Small intestine (tissue), 7 donors: ENCODE measurements at regions not wholly inside any gene's neighbourhood (a gene's known extent, or its start where the extent isn't known, plus 50 kb on each side); places are given as distances from the start of the nearest gene placed in this dataset.

Experiments
- DNase-seq, 2 donors: peaks; one replicate each; pipeline versions ENCODE4 v3.0.0 to v3.0.0-alpha.2; 2013
- FAIRE-seq: peaks from 2 replicates; lab custom pipeline; 2012; peaks lifted over from hg19 to GRCh38; lab: Jason Lieb, UNC
- H3K27ac ChIP-seq, 3 donors: one replicate each; pipeline ENCODE4 v1.5.1; 2013; ENCODE audit warnings: low read length in 2 of 3, mild to moderate bottlenecking in 2 of 3, control low read depth in 1 of 3, inconsistent platforms in 1 of 3, low read depth in 1 of 3, moderate library complexity in 1 of 3
- H3K27me3 ChIP-seq, 3 donors: one replicate each; pipeline ENCODE4 v1.6.1; 2013; ENCODE audit warnings: low read length in 3 of 3, inconsistent platforms in 1 of 3; ENCODE audit not compliant: control insufficient read depth in 3 of 3, insufficient read depth in 3 of 3
- H3K36me3 ChIP-seq, 3 donors: one replicate each; pipeline ENCODE4 v1.6.1; 2013; ENCODE audit warnings: low read length in 3 of 3, inconsistent platforms in 1 of 3, low read depth in 1 of 3, mild to moderate bottlenecking in 1 of 3, moderate library complexity in 1 of 3; ENCODE audit not compliant: control insufficient read depth in 3 of 3, insufficient read depth in 2 of 3
- H3K4me1 ChIP-seq, 3 donors: one replicate each; pipeline ENCODE4 v1.6.1; 2013; ENCODE audit warnings: low read length in 2 of 3, inconsistent platforms in 1 of 3, low read depth in 1 of 3, mild to moderate bottlenecking in 1 of 3, moderate library complexity in 1 of 3; ENCODE audit not compliant: control insufficient read depth in 3 of 3, insufficient read depth in 2 of 3
- H3K4me3 ChIP-seq, 3 donors: one replicate each; pipeline ENCODE4 v1.5.1; 2013; ENCODE audit warnings: low read length in 3 of 3, control low read depth in 1 of 3, inconsistent platforms in 1 of 3, low read depth in 1 of 3, mild to moderate bottlenecking in 1 of 3, moderate library complexity in 1 of 3
- H3K9me3 ChIP-seq, 2 donors: one replicate each; pipeline ENCODE4 v1.6.1; 2013; ENCODE audit warnings: low read depth in 1 of 2, low read length in 1 of 2; ENCODE audit not compliant: control insufficient read depth in 2 of 2, insufficient read depth in 1 of 2
- WGBS, 3 donors: extraction: QIAGEN DNeasy Blood & Tissue Kit; methylation state at CpG; one replicate each; pipeline ENCODE4 v1.1.7; 2013; 5-methylcytosine and 5-hydroxymethylcytosine counted together
- donor health status: healthy with polysubstance abuse.
- donor health status: control.
- donor health status: control.
- donor health status: Bipolar disorder and iron deficiency.
- donor health status: healthy.

DNA sequence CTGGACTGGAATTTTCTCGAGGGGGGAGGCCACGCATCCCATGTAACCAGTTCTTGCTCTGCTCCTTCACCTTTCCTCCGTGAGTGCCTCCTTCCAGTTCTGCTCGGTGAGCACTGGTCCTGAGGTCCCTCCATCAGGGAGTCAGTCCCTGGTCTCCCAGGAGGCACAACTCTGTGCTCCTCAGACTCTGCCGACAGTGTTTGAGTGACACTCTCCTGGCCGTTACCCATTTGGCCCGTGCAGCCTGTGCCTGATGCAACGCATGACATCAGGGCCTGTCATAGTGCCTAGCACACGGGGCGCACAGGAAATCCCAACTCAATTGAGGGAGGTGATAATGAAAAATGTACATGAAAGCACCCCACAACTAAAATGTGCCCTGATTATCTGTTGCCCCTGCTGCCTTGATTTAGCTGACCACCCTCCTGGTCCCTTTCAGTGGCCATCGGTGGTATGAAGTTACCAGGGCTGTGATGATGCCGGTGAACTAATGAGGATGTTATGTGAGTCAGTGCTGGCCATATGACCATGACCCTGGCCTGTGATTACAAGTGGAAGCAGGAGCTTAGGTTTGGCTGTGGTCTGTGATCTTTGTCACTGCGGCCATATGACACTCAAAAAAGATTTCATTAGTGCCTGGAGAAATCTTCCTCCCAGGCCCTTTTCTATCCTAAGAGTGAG is 144.6 kb downstream of the TDRD15 start:
- H3K4me1 ChIP-seq, result peaks cover 3 to 20% (median 5%) of the 10 kb centered on the region in 3 donors
- H3K4me3 ChIP-seq, result no peak overlapping the region
- 90 to 92% (median 92%) methylated on average over 13 of the region's 13 CpGs for WGBS, 3 donors
- H3K27me3 ChIP-seq, result no peaks in the 10 kb centered on the region
- no peaks in the 10 kb centered on the region for H3K36me3 ChIP-seq
- H3K9me3 ChIP-seq, result no peaks in the 10 kb centered on the region
- H3K27ac ChIP-seq, result no peak overlapping the region
- DNase-seq (no peak), FAIRE-seq (no peak)

GRCh38 chr2:21268878-21269224 is 145.1 kb downstream of the TDRD15 start:
- FAIRE-seq (no peak), DNase-seq (no peak)
- Histone ChIP-seq H3K27ac (no peak overlapping the region), H3K4me1 (peaks cover 3 to 20% (median 5%) of the 10 kb centered on the region in 3 donors), H3K4me3 (no peak overlapping the region), H3K9me3 (no peaks in the 10 kb centered on the region), H3K36me3 (no peaks in the 10 kb centered on the region), H3K27me3 (no peaks in the 10 kb centered on the region)
- WGBS, 3 donors, result 53 to 73% (median 72%) methylated on average over 7 of the region's 7 CpGs

DNA sequence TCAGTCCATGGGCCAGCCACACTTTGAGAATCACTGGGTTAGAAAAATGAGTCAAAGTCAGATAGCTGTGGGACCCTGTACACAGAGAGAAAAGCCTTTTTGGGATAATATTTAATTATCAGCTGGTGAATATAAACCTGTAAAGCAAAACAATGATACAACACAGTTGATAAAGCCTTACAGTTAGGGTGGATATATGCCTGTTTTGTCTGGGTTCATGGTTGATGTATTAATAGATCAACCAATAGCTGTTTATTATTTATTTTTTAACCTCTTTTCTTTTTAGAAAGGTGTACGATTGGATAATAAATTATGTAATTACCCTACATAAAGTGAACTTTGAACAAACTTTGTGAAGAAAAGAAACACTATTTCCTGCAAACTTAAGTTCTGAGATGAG is 145.6 kb downstream of the TDRD15 start:
- no peaks in the 10 kb centered on the region for H3K27me3 ChIP-seq
- H3K27ac ChIP-seq, result no peak overlapping the region
- FAIRE-seq (no peak), DNase-seq (no peak)
- H3K36me3 ChIP-seq, result no peaks in the 10 kb centered on the region
- no peak overlapping the region for H3K4me3 ChIP-seq
- H3K9me3 ChIP-seq, result no peaks in the 10 kb centered on the region
- peaks cover 3 to 20% (median 5%) of the 10 kb centered on the region in 3 donors for H3K4me1 ChIP-seq
- WGBS, 3 donors, result 5 to 49% (median 10%) methylated on average over 1 of the region's 1 CpG

DNA sequence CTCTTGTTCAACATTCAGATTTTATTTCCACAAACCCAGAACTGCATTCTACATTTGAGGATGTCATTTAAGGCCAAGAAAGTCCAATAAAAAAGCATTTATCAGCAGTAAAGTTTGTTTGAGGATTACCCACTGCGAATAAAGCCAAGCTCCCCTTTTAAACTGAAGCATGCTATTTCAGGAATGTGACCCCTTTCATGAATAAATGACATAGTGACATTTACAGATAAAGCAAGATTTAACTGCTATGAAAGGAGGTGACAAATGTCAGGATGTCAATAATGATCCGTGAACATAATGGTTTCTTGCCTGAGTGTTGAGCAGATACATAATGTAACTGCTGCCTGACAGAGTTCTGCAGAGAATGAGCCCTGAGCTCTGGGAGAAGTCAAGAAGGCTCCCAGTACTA is 146.3 kb downstream of the TDRD15 start:
- Histone ChIP-seq H3K4me1 (peaks cover 3 to 20% (median 5%) of the 10 kb centered on the region in 3 donors), H3K27ac (no peak overlapping the region), H3K9me3 (no peaks in the 10 kb centered on the region), H3K36me3 (no peaks in the 10 kb centered on the region), H3K4me3 (no peak overlapping the region), H3K27me3 (no peaks in the 10 kb centered on the region)
- DNase-seq (no peak), FAIRE-seq (no peak)
- 40 to 44% (median 42%) methylated on average over 2 of the region's 2 CpGs for WGBS, 3 donors

DNA sequence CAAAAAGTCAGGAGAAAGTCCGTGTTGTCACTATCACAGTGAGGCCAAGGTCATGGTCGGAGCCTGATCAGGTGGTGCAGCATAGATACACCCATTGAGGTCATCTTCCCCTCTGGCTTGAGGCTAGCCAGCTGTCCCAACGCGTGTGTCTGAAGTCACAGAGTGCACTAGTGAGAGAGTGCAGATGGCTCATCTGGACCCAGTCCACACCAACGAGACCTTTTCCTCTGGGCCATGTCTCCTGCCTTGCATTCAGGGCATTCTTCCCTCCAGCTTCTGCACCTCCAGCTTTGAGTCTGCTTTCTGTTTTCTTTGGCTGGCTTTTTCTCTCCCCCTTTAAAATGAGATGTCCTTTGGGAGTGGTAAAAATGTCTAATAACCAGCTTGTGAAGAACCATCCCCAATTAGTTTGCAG is 146.9 kb downstream of the TDRD15 start:
- Histone ChIP-seq H3K27me3 (no peaks in the 10 kb centered on the region), H3K27ac (no peak overlapping the region), H3K9me3 (no peaks in the 10 kb centered on the region), H3K4me3 (no peak overlapping the region), H3K4me1 (peaks cover 3 to 20% (median 5%) of the 10 kb centered on the region in 3 donors), H3K36me3 (no peaks in the 10 kb centered on the region)
- WGBS, 3 donors, result 54 to 76% (median 65%) methylated on average over 5 of the region's 5 CpGs
- FAIRE-seq (no peak), DNase-seq (peak in 1 of 2 donors; percentile 27)

GRCh38 chr2:21276163-21276562 is 152.4 kb downstream of the TDRD15 start:
- no peaks in the 10 kb centered on the region for H3K27me3 ChIP-seq
- no peaks in the 10 kb centered on the region for H3K9me3 ChIP-seq
- H3K4me3 ChIP-seq, result no peak overlapping the region
- DNase-seq (peak in 1 of 2 donors; percentile 37), FAIRE-seq (no peak)
- no peaks in the 10 kb centered on the region for H3K36me3 ChIP-seq
- 21 to 65% (median 29%) methylated on average over 15 of the region's 15 CpGs for whole genome bisulfite sequencing, 3 donors
- H3K27ac ChIP-seq, result no peak overlapping the region
- H3K4me1 ChIP-seq, result peaks cover 0 to 3% (median 0%) of the 10 kb centered on the region in 3 donors

DNA sequence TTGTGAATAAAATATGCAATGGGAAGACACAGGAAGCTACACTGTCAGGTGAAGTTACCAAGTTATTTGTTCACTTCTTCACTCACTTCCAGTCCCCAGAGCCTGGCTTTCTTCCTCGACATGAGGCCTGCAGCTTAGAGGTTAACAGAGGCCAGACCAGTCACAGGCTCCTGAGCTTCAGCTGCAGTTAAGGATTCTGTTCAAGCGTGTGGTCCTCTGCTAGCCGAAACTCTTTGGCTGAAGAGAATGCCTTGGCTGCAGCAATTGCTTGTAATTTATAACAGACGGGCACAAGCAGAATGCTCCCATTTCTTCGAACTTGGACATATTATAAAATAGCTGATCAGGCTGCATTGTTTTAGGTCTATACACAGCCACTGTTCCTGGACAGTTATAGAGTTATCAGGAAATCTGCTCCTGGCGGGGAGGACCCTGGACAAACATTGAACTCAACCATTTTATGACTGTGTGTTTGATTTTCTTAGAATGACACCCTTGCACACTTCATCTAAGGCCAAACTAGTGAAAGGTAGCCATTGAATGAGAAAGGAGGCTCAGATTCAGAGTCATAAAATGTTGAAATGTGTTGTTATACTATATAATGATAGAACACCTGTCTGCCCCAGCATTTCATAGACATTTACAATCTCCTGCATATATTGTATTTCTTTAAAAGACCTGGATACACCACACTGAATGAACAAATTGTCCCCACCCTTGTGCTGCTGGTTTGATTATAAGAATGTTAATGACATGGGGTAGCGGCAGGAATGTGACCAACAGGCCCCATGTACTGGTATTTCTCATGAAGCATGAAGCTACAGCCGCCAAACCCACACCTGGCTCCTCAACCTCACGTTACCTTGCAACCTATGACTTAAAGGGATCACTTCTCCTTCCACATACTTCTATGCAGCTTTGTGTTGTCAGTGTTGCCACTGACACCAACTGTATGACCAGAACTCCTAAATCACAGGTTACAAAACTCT is 153.6 kb downstream of the TDRD15 start:
- H3K27ac ChIP-seq, result no peak overlapping the region
- no peak for FAIRE-seq
- H3K36me3 ChIP-seq, result no peaks in the 10 kb centered on the region
- H3K9me3 ChIP-seq, result no peaks in the 10 kb centered on the region
- DNase-seq, result peak in 1 of 2 donors; percentile 42
- no peaks in the 10 kb centered on the region for H3K27me3 ChIP-seq
- peaks cover 0 to 3% (median 0%) of the 10 kb centered on the region in 3 donors for H3K4me1 ChIP-seq
- H3K4me3 ChIP-seq, result no peak overlapping the region
- 57 to 75% (median 67%) methylated on average over 9 of the region's 9 CpGs for WGBS, 3 donors

DNA sequence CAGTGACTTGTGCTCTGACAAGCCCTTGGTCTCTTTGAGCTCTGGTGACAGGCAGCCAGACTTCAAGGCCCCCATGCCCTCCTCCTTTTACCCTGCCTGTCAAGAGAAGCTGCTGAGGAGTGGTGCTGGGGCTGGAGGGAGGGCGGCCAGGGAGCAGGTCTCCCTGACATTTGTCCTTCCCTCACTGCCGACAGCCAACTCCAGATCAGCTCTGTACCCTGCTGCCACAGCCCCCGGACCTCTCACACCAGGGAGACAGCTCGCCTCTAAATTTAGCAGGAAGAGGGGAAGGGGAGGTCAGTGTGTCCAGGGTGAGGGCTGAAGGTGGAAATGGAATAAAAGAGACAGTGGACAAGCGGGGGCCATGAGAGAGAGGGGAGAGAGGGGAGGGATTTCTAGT is 155.8 kb downstream of the TDRD15 start:
- Histone ChIP-seq H3K27ac (no peak overlapping the region), H3K9me3 (no peaks in the 10 kb centered on the region), H3K4me3 (no peak overlapping the region), H3K36me3 (no peaks in the 10 kb centered on the region), H3K27me3 (no peaks in the 10 kb centered on the region), H3K4me1 (peaks cover 0 to 3% (median 0%) of the 10 kb centered on the region in 3 donors)
- 70 to 91% (median 83%) methylated on average over 5 of the region's 5 CpGs for WGBS, 3 donors
- DNase-seq (no peak), FAIRE-seq (no peak)
